Spinal cord (tissue), 9 donors: ENCODE measurements at regions not wholly inside any gene's neighbourhood (a gene's known extent, or its start where the extent isn't known, plus 50 kb on each side); places are given as distances from the start of the nearest gene placed in this dataset.

Source experiments
- DNase-seq, 6 donors: peaks; one replicate each; pipeline versions ENCODE4 v3.0.0 to v3.0.0-alpha.2; 2013 to 2015; ENCODE audit warnings: low spot score in 6 of 6, low read depth in 4 of 6
- H3K27ac ChIP-seq: one replicate; pipeline ENCODE4 v1.5.1; 2013; ENCODE audit warnings: low read depth, low read length, control low read depth
- H3K27me3 ChIP-seq: one replicate; pipeline ENCODE4 v1.6.1; 2013; ENCODE audit warnings: low read length; ENCODE audit not compliant: control insufficient read depth, insufficient read depth
- H3K36me3 ChIP-seq: one replicate; pipeline ENCODE4 v1.6.1; 2013; ENCODE audit warnings: low read length; ENCODE audit not compliant: control insufficient read depth, insufficient read depth
- H3K4me1 ChIP-seq: one replicate; pipeline ENCODE4 v1.6.1; 2013; ENCODE audit warnings: low read length; ENCODE audit not compliant: control insufficient read depth, insufficient read depth
- H3K4me3 ChIP-seq: one replicate; pipeline ENCODE4 v1.5.1; 2013; ENCODE audit warnings: low read depth, low read length, control low read depth
- H3K9me3 ChIP-seq: one replicate; pipeline ENCODE4 v1.6.1; 2013; ENCODE audit warnings: low read length; ENCODE audit not compliant: control insufficient read depth, insufficient read depth
- WGBS: methylation state at CpG from one replicate; pipeline ENCODE4 v1.1.5; 2013; ENCODE audit warnings: missing lambda C conversion rate; ENCODE audit not compliant: insufficient coverage; 5-methylcytosine and 5-hydroxymethylcytosine counted together
- donor health status: healthy.

DNA sequence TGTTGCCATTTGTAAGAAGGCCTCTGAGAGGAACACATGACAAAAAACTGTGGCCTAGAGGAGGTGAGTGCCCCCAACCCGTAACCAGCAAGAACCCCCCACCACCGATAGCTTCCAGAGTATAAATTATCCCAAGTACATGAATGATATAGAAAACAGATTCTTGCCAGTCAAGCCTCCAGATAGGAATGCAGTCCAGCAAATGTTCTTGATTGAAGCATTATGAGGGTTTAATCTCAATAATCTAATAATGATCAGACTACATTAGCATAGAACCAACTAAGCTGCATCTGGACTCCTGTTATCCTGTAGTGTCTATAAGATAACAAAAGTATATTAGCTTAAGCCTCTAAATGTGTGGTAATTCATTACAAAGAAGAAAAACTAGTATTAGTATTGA lies 908.9 kb upstream of the ATXN8OS start:
- Histone ChIP-seq H3K9me3 (no peaks in the 10 kb centered on the region), H3K27ac (no peak overlapping the region), H3K27me3 (no peaks in the 10 kb centered on the region), H3K4me1 (no peaks in the 10 kb centered on the region), H3K36me3 (no peaks in the 10 kb centered on the region), H3K4me3 (no peak overlapping the region)
- WGBS: no CpG with 5 or more reads among the region's 2 CpGs
- DNase-seq: no peak

DNA sequence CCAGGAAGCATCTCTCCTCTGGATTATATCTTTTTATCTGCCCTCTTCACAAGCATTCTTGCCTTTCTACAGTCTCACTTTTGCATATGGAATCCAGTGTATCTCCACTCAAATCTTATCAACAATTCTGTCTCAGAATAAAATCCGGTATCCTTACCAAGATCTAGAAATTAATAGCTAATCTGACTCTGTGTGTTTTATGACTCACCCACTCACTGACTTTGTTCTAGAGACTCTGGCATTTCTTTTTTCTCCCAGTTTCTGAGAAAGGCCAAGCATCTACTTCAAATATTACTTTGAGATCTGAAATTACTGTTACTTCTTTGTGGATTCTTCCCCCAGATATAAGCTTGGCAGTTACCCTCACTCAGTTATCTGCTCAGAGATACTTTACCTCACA lies 913.5 kb upstream of the ATXN8OS start:
- 100% methylated on average over 1 of the region's 1 CpG for WGBS
- DNase-seq: no peak
- H3K36me3 ChIP-seq: no peaks in the 10 kb centered on the region

DNA sequence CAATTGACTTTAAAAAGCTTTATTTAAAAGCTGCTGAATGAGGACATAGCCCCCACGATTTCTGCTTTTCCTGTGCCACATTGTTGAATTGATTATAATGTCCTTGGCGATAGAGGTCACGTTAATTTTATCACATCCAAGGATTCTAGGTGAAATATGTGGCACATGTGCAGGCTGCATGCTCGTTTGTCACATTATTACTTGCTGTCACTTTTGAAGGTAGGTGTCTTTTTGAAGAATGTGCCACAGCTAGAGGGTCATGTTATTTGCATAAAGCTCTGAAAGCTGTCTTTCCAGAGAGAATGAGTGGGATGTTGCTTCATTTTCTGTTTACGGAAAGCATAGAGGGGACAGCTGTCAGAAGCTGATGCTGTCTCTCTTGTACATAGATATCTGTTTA lies 927.6 kb upstream of the ATXN8OS start:
- Histone ChIP-seq H3K27me3 (no peaks in the 10 kb centered on the region), H3K36me3 (no peaks in the 10 kb centered on the region), H3K9me3 (no peaks in the 10 kb centered on the region), H3K4me1 (no peaks in the 10 kb centered on the region), H3K27ac (no peak overlapping the region), H3K4me3 (no peak overlapping the region)
- peak in 1 of 6 donors; percentile 37 for DNase-seq
- 50% methylated on average over 2 of the region's 5 CpGs for WGBS

More for the DNA sequence above, 913.5 kb upstream of the ATXN8OS start:
- Histone ChIP-seq H3K4me3 (no peak overlapping the region), H3K27ac (no peak overlapping the region), H3K9me3 (no peaks in the 10 kb centered on the region), H3K4me1 (no peaks in the 10 kb centered on the region), H3K27me3 (no peaks in the 10 kb centered on the region)

GRCh38 chr13:69178000-69178399 lies 929.6 kb upstream of the ATXN8OS start:
- Histone ChIP-seq H3K36me3 (no peaks in the 10 kb centered on the region), H3K27ac (no peak overlapping the region), H3K27me3 (no peaks in the 10 kb centered on the region), H3K9me3 (no peaks in the 10 kb centered on the region), H3K4me1 (no peaks in the 10 kb centered on the region), H3K4me3 (no peak overlapping the region)
- DNase-seq: no peak
- no CpG with 5 or more reads among the region's 1 CpG for WGBS

DNA sequence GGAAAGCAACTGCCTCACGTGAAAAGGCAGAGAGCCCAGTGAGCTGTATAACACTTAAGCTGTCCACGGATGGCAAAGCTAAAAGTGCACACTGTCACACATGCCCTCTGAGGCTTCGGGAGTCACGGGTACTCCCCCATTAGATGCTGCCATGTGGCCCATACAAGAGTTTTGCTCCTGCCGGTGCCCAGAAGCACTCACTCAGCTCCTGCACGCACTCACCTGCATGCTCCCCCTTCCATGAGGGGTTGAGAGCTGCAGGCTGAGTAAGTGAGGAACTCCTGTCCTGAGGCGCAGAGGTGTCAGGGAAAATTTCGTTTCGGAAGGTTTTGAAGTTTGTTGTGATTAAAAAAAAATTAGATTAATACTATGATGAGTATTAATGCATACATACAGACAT lies 939.2 kb upstream of the ATXN8OS start:
- DNase-seq: no peak
- Histone ChIP-seq H3K9me3 (no peaks in the 10 kb centered on the region), H3K36me3 (no peaks in the 10 kb centered on the region), H3K27ac (no peak overlapping the region), H3K27me3 (no peaks in the 10 kb centered on the region), H3K4me1 (no peaks in the 10 kb centered on the region), H3K4me3 (no peak overlapping the region)
- WGBS: 92% methylated on average over 4 of the region's 9 CpGs

- no peaks in the 10 kb centered on the region for H3K9me3 ChIP-seq
- DNase-seq: no peak
- no peaks in the 10 kb centered on the region for H3K36me3 ChIP-seq
- no peak overlapping the region for H3K4me3 ChIP-seq
- H3K27ac ChIP-seq: no peak overlapping the region
- H3K4me1 ChIP-seq: no peaks in the 10 kb centered on the region
- no CpG with 5 or more reads among the region's 2 CpGs for WGBS
- H3K27me3 ChIP-seq: no peaks in the 10 kb centered on the region
Observed at GRCh38 chr13:69155136-69155535, 952.5 kb upstream of the ATXN8OS start.

GRCh38 chr13:69142101-69142500 lies 965.5 kb upstream of the ATXN8OS start:
- Histone ChIP-seq H3K4me1 (no peaks in the 10 kb centered on the region), H3K4me3 (no peak overlapping the region), H3K9me3 (no peaks in the 10 kb centered on the region), H3K36me3 (no peaks in the 10 kb centered on the region), H3K27me3 (no peaks in the 10 kb centered on the region), H3K27ac (no peak overlapping the region)
- DNase-seq: peak in 1 of 6 donors; percentile 33
- WGBS: no CpG with 5 or more reads among the region's 3 CpGs

DNA sequence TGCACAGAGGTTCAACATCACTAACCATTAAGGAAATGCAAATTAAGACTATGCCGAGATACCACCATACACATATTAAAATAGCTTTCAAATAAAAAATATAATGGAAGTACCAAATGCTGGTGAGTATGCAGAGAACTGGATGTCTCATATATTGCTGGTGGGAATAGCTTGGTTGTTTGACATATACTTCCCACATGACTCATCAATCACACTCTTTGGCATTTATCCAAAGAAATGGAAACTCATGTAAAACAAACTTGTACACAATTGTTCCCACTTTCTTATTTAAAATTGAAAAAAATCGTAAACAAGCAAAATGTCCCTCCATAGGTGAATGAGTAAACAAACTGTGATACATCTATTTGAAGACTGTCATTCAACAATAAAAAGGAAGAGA lies 982.6 kb upstream of the ATXN8OS start:
- Histone ChIP-seq H3K9me3 (no peaks in the 10 kb centered on the region), H3K4me3 (no peak overlapping the region), H3K27ac (no peak overlapping the region), H3K27me3 (no peaks in the 10 kb centered on the region), H3K4me1 (no peaks in the 10 kb centered on the region), H3K36me3 (no peaks in the 10 kb centered on the region)
- no CpG with 5 or more reads among the region's 2 CpGs for WGBS
- DNase-seq: no peak

- Histone ChIP-seq H3K4me3 (no peak overlapping the region), H3K9me3 (peaks cover 7% of the 10 kb centered on the region), H3K4me1 (no peaks in the 10 kb centered on the region), H3K27me3 (no peaks in the 10 kb centered on the region), H3K36me3 (no peaks in the 10 kb centered on the region), H3K27ac (no peak overlapping the region)
- WGBS: no CpG with 5 or more reads among the region's 3 CpGs
- DNase-seq: no peak
Observed at GRCh38 chr13:69109891-69110525, 997.6 kb upstream of the ATXN8OS start.

DNA sequence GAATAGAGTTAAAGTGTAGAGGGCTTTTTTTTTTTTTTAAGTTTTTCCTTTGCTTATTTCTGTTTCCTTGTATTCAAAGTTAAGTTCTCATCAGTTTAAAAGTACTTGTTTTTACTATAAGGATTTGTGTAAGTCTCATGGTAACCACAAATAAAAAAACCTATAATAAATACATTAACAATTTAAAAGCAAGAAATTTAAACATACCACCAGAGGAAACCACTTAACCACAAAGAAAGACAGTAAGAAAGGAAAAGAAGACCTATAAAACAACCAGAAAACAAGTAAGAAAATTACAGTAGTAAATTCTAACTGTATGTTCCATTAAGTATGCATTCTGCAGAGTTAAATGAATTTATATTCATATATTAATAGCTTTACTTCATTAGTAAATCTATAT lies 999.1 kb upstream of the ATXN8OS start:
- DNase-seq: no peak
- no peak overlapping the region for H3K4me3 ChIP-seq
- no peaks in the 10 kb centered on the region for H3K4me1 ChIP-seq
- H3K36me3 ChIP-seq: no peaks in the 10 kb centered on the region
- no peaks in the 10 kb centered on the region for H3K27me3 ChIP-seq
- peaks cover 7% of the 10 kb centered on the region for H3K9me3 ChIP-seq
- H3K27ac ChIP-seq: no peak overlapping the region
